ENCODE measurements at regions not wholly inside any gene's neighbourhood (a gene's known extent, or its start where the extent isn't known, plus 50 kb on each side); places are given as distances from the start of the nearest gene placed in this dataset.

DNA sequence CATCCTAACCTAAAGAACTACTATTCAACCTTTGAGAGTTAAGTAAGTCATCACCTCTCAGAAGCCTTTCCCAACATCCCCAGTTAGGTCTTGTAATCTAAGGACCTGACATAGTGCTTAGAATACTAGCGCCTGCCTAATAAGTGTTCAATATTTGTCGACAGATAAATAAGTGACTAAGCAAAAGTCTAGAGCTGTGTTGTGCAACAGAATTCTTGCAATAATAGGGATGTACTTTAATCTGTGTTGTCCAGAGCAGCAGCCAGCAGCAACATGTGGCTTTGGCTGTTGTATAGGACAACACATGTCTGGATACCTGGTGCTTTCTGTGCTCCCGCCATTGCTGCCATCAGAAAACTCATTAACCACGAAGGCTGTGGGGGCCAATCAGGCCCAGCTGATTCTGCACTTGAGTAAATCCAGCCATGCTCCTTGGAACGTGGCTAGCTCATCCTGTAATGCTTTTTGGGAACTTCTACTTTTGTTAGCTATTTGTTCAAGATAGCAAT lies 66.8 kb upstream of the NTM start:
- Histone ChIP-seq H3K27ac (no peak overlapping the region), H3K36me3 (replicated peaks in 1 of 2; ENCODE audit: insufficient read depth in 1 of 2, low read depth in 2 of 2) (no peaks in the 10 kb centered on the region), H3K4me3 (no peak overlapping the region), H3K9me3 (no peaks in the 10 kb centered on the region), H3K27me3 (no peaks in the 10 kb centered on the region), H3K4me1 (no peaks in the 10 kb centered on the region)
- TF ChIP-seq, protein P1, sequence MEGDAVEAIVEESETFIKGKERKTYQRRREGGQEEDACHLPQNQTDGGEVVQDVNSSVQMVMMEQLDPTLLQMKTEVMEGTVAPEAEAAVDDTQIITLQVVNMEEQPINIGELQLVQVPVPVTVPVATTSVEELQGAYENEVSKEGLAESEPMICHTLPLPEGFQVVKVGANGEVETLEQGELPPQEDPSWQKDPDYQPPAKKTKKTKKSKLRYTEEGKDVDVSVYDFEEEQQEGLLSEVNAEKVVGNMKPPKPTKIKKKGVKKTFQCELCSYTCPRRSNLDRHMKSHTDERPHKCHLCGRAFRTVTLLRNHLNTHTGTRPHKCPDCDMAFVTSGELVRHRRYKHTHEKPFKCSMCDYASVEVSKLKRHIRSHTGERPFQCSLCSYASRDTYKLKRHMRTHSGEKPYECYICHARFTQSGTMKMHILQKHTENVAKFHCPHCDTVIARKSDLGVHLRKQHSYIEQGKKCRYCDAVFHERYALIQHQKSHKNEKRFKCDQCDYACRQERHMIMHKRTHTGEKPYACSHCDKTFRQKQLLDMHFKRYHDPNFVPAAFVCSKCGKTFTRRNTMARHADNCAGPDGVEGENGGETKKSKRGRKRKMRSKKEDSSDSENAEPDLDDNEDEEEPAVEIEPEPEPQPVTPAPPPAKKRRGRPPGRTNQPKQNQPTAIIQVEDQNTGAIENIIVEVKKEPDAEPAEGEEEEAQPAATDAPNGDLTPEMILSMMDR (IDR thresholded peaks at IDR 0.05) = no peak
- no peak for TF ChIP-seq POLR2A (IDR thresholded peaks at IDR 0.05)
- ATAC-seq (no peak), DNase-seq (no peak)
- intact Hi-C loops (cut with DNase I) = no loop called here
- WGBS, 2 donors = 66% methylated on average over 5 of the region's 5 CpGs

DNA sequence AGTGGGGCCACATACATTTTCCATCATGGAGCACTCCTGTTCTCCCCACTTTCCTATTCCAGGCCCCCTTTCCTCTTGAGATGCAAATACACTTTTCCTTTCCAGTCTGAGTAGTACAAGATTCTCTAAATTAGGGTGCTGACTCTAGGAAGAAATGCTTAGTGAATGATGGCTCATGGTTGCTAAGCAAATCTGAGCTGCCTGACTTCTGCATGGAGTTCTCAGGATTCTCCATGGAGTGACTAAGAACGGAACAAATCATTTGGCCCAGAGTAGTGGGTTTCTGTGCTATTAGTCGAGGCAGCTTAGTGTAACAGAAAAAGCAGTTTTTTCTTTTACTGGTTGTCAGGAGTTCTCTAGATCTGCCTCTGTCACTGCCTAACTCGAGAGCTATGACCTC lies 65.4 kb upstream of the NTM start:
- H3K36me3 ChIP-seq (replicated peaks in 1 of 2; ENCODE audit: insufficient read depth in 1 of 2, low read depth in 2 of 2) = no peaks in the 10 kb centered on the region
- no peak for ATAC-seq
- 47 to 64% methylated on average over 3 of the region's 3 CpGs for WGBS, 2 donors
- TF ChIP-seq POLR2A (IDR thresholded peaks at IDR 0.05) = no peak
- TF ChIP-seq, protein P1 (IDR thresholded peaks at IDR 0.05) = no peak
- no peak overlapping the region for H3K27ac ChIP-seq
- H3K4me1 ChIP-seq = no peaks in the 10 kb centered on the region
- H3K27me3 ChIP-seq = no peaks in the 10 kb centered on the region
- intact Hi-C loops (cut with DNase I) = no loop called here
- no peak for DNase-seq
- H3K4me3 ChIP-seq = no peak overlapping the region
- no peaks in the 10 kb centered on the region for H3K9me3 ChIP-seq

DNA sequence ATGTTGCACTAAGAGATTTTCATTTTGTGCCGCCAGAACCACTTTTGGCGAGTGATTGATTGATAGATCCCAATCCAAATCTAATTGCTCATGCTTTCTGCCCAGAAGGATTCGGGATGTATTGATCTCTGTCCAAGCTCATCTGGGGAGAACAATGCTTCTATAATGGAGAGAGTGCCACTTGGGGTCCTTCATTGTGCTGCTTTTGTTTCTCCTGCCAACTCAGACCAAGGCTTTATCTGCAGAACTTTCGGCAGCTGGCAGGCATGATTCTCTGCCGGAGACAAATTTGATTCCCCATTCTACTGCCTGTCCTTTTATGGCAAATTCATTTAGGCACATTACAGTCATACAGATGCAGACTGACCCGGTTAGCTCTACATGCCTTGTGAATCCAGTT lies 62.9 kb upstream of the NTM start:
- TF ChIP-seq, protein P1 (IDR thresholded peaks at IDR 0.05) = no peak
- no peak for TF ChIP-seq POLR2A (IDR thresholded peaks at IDR 0.05)
- intact Hi-C loops (cut with DNase I) = no loop called here

DNA sequence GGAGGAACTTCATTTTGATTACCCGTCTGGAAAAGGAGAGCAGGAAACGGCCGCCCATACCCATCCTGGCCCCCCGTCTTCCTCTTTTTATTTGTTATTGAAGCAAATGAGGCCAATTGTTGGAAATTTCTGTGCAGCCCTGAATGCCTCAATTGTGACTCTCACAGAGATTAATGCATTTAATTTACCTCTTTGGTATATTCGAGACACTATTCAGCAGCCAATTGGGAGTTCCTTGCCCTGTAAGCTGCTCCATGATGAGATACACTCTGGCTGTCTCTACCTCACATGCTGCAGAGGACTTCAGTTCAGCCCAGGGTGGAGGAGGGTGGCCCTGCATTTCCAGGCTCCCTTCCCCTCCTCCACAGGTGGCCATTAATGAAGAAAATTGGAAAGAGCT lies 60.6 kb upstream of the NTM start:
- Histone ChIP-seq H3K4me1 (no peaks in the 10 kb centered on the region), H3K4me3 (no peak overlapping the region), H3K27ac (no peak overlapping the region), H3K9me3 (no peaks in the 10 kb centered on the region), H3K36me3 (replicated peaks in 1 of 2; ENCODE audit: insufficient read depth in 1 of 2, low read depth in 2 of 2) (no peaks in the 10 kb centered on the region), H3K27me3 (no peaks in the 10 kb centered on the region)
- TF ChIP-seq POLR2A (IDR thresholded peaks at IDR 0.05) = no peak
- TF ChIP-seq, protein P1 (IDR thresholded peaks at IDR 0.05) = no peak
- DNase-seq = no peak
- 55 to 79% methylated on average over 5 of the region's 5 CpGs for WGBS, 2 donors
- no peak for ATAC-seq
- intact Hi-C loops (cut with DNase I) = no loop called here

More for the DNA sequence above, 62.9 kb upstream of the NTM start:
- ATAC-seq (no peak), DNase-seq (no peak)
- WGBS, 2 donors = 54 to 57% methylated on average over 6 of the region's 6 CpGs
- no peak overlapping the region for H3K27ac ChIP-seq
- H3K4me1 ChIP-seq = no peaks in the 10 kb centered on the region
- no peaks in the 10 kb centered on the region for H3K36me3 ChIP-seq (replicated peaks in 1 of 2; ENCODE audit: insufficient read depth in 1 of 2, low read depth in 2 of 2)
- no peaks in the 10 kb centered on the region for H3K9me3 ChIP-seq
- no peak overlapping the region for H3K4me3 ChIP-seq
- H3K27me3 ChIP-seq = no peaks in the 10 kb centered on the region

DNA sequence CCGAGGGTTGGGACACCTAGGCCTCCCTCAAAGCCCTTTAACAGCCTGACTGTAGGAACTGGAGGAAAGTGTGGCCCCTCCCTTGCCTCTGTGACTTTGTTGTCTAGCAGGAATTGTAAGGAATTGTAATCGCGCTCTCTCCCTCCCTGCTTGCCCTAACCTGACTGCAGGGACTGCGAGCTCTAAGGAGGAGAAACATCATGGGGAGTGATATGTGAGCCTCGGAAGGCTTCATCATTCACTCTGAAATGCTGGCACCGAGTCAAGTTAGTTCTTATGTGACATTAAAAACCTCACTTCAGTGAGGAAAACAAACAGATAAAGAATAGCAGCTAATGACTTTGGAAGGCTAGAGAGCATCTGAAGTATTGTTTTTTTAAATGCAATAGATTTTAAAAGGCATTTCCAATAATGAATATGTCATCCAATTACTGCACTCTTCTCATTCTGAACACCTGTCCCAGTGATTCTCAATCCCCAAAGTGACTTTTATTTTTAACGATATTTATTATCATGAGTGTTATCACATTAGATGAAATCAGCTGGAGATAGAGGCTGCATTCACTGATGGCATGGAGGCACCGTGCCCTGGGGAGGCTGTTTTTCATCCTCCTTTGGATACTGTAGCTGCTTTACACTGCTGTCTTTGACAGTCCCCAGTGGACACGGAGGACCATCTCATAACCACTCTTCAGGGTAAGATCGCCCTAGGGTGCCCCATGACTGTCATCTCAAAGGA lies 58.5 kb upstream of the NTM start:
- TF ChIP-seq, protein P1 (IDR thresholded peaks at IDR 0.05) = no peak
- TF ChIP-seq POLR2A (IDR thresholded peaks at IDR 0.05) = no peak
- Histone ChIP-seq H3K27ac (no peak overlapping the region), H3K36me3 (replicated peaks in 1 of 2; ENCODE audit: insufficient read depth in 1 of 2, low read depth in 2 of 2) (no peaks in the 10 kb centered on the region), H3K9me3 (no peaks in the 10 kb centered on the region), H3K4me3 (no peak overlapping the region), H3K27me3 (no peaks in the 10 kb centered on the region), H3K4me1 (no peaks in the 10 kb centered on the region)
- ATAC-seq = no peak
- no peak for DNase-seq
- intact Hi-C loops (cut with DNase I) = no loop called here
- 54 to 70% methylated on average over 10 of the region's 10 CpGs for WGBS, 2 donors
